Inferior parietal cortex (tissue), 1 donor: ENCODE measurements at regions not wholly inside any gene's neighbourhood (a gene's known extent, or its start where the extent isn't known, plus 50 kb on each side); places are given as distances from the start of the nearest gene placed in this dataset.

Source experiments
- DNase-seq: peaks from one replicate; pipeline ENCODE4 v3.0.0-alpha.2; 2016; ENCODE audit errors: extremely low spot score

GRCh38 chr7:47636433-47637175, 54.7 kb upstream of the TNS3 start:
- no peak for DNase-seq

- no peak for DNase-seq
Measured at GRCh38 chr7:47636081-47636432, 54.1 kb upstream of the TNS3 start.

GRCh38 chr7:47635091-47636080, 53.5 kb upstream of the TNS3 start:
- no peak for DNase-seq

GRCh38 chr7:47634273-47634672, 52.4 kb upstream of the TNS3 start:
- no peak for DNase-seq

- DNase-seq = no peak
Measured at GRCh38 chr7:47633134-47633533, 51.2 kb upstream of the TNS3 start.
